Gastroesophageal sphincter (tissue), 3 donors: ENCODE measurements at regions not wholly inside any gene's neighbourhood (a gene's known extent, or its start where the extent isn't known, plus 50 kb on each side); places are given as distances from the start of the nearest gene placed in this dataset.

Source experiments
- EP300 ChIP-seq: sonication (generic); formaldehyde crosslinking; IDR thresholded peaks from one replicate; pipeline ENCODE4 v1.6.1; 2017; ENCODE audit warnings: antibody characterized with exemption, mild to moderate bottlenecking
- POLR2A ChIP-seq, 2 donors: fragments of 450-650 bp; IDR thresholded peaks; one replicate each; pipeline ENCODE4 v1.6.1; 2017; ENCODE audit warnings: antibody characterized with exemption in 2 of 2, mild to moderate bottlenecking in 2 of 2, moderate library complexity in 1 of 2
- TF ChIP-seq, protein P1 (sequence below), 4 experiments: fragments of 200-600 bp in 2 of 4; fragments of 450-650 bp in 2 of 4; sonication (generic) in 1 of 4; IDR thresholded peaks; one replicate each; pipeline ENCODE4 v1.5.1; 2017 to 2019; ENCODE audit warnings: antibody characterized with exemption in 4 of 4, mild to moderate bottlenecking in 2 of 4, moderate library complexity in 2 of 4

DNA sequence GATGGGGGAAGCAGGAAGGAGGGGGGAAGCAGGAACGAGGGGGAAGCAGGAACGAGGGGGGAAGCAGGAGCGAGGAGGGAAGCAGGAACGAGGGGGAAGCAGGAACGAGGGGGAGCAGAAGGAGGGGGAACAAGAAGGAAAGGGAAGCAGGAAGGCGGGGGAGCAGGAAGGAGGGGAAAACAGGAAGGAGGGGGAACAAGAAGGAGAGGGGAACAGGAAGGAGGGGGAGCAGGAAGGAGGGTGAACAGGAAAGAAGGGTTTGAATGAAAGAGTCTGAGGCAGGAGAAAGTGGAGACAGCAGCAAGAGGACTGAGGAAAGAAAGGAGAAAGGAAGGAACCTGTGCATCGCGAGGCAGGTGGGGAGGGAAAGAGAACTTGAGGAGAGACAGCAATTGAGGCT lies 256.6 kb downstream of the PTEN start:
- TF ChIP-seq EP300 (no peak), POLR2A (IDR thresholded peaks at IDR 0.05) (no peak)
- TF ChIP-seq, protein P1, sequence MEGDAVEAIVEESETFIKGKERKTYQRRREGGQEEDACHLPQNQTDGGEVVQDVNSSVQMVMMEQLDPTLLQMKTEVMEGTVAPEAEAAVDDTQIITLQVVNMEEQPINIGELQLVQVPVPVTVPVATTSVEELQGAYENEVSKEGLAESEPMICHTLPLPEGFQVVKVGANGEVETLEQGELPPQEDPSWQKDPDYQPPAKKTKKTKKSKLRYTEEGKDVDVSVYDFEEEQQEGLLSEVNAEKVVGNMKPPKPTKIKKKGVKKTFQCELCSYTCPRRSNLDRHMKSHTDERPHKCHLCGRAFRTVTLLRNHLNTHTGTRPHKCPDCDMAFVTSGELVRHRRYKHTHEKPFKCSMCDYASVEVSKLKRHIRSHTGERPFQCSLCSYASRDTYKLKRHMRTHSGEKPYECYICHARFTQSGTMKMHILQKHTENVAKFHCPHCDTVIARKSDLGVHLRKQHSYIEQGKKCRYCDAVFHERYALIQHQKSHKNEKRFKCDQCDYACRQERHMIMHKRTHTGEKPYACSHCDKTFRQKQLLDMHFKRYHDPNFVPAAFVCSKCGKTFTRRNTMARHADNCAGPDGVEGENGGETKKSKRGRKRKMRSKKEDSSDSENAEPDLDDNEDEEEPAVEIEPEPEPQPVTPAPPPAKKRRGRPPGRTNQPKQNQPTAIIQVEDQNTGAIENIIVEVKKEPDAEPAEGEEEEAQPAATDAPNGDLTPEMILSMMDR (IDR thresholded peaks at IDR 0.05): no peak
